A549 (cell line): ENCODE measurements at regions not wholly inside any gene's neighbourhood (a gene's known extent, or its start where the extent isn't known, plus 50 kb on each side); places are given as distances from the start of the nearest gene placed in this dataset.

Experiments used
- ATAC-seq, 2 experiments: fragments of 200-7000 bp in 1 of 2; fragments of >200 bp in 1 of 2; cut with Nextera tagmentation in 1 of 2; cut with Tn5 transposase in 1 of 2; 3 replicates each; pipeline versions ENCODE4 v1.8.0 to v1.9.1; 2018 to 2020; ENCODE audit warnings: mild to moderate bottlenecking in 1 of 2, moderate library complexity in 1 of 2
- CTCF ChIA-PET: fragments of 300-600 bp; sonication (Branson Sonifier 250); formaldehyde crosslinking; extraction: SDS; loops from one replicate; lab custom pipeline; 2021; ENCODE audit warnings: antibody characterized with exemption, inconsistent platforms; lab: Yijun Ruan, JAX
- POLR2A ChIA-PET: fragments of 350-600 bp; formaldehyde crosslinking; extraction: SDS; loops from one replicate; lab custom pipeline; 2021; ENCODE audit warnings: antibody characterized with exemption, inconsistent platforms; lab: Yijun Ruan, JAX
- DNase-seq, 2 experiments: peaks; one replicate each; pipeline versions ENCODE4 v3.0.0 to v3.0.0-alpha.2; 2011 to 2016; ENCODE audit warnings: low read depth in 1 of 2, low spot score in 1 of 2
- FAIRE-seq: peaks from 2 replicates; lab custom pipeline; 2011; peaks lifted over from hg19 to GRCh38; lab: Jason Lieb, UNC
- H3K27ac ChIP-seq, 2 experiments: fragments of >200 bp; sonication (Bioruptor Twin); formaldehyde crosslinking; 3 replicates each; pipeline ENCODE4 v1.5.1; 2016 to 2017
- H3K4me1 ChIP-seq: fragments of >200 bp; sonication (Bioruptor Twin); formaldehyde crosslinking; 3 replicates; pipeline ENCODE4 v1.6.1; 2016
- H3K4me2 ChIP-seq: fragments of >200 bp; sonication (Bioruptor Twin); formaldehyde crosslinking; 3 replicates; pipeline ENCODE4 v1.6.1; 2016
- H3K4me3 ChIP-seq: fragments of >200 bp; sonication (Bioruptor Twin); formaldehyde crosslinking; 3 replicates; pipeline ENCODE4 v1.5.1; 2016
- H3K9me3 ChIP-seq: fragments of >200 bp; sonication (Bioruptor Twin); formaldehyde crosslinking; 3 replicates; pipeline ENCODE4 v1.6.1; 2016
- CHD4 ChIP-seq: fragments of 200-600 bp; sonication (generic); IDR thresholded peaks from 2 replicates; pipeline ENCODE4 v1.6.1; 2016; ENCODE audit warnings: antibody characterized with exemption, mild to moderate bottlenecking, borderline replicate concordance
- EHMT2 ChIP-seq: fragments of 200-600 bp; sonication (generic); IDR thresholded peaks from 2 replicates; pipeline ENCODE4 v1.6.1; 2016; ENCODE audit warnings: antibody characterized with exemption, low read depth, mild to moderate bottlenecking, moderate library complexity
- EP300 ChIP-seq, 2 experiments: fragments of >200 bp; sonication (Bioruptor Twin); formaldehyde crosslinking; IDR thresholded peaks; 2 replicates in 1 of 2; 3 replicates in 1 of 2; pipeline ENCODE4 v1.6.1; 2016 to 2017
- FOSB ChIP-seq: fragments of 250-450 bp; sonication (Bioruptor Pico); IDR thresholded peaks from 2 replicates; pipeline ENCODE4 v1.5.0; 2020; ENCODE audit warnings: mild to moderate bottlenecking, moderate library complexity
- FOSL2 ChIP-seq, 2 experiments: fragments of 450-650 bp in 1 of 2; fragments of >200 bp in 1 of 2; sonication (Bioruptor Twin) in 1 of 2; formaldehyde crosslinking; IDR thresholded peaks; 2 replicates each; pipeline versions ENCODE4 v1.5.0 to v1.6.1; 2016 to 2020; ENCODE audit warnings: mild to moderate bottlenecking in 1 of 2, moderate library complexity in 1 of 2
- FOXS1 ChIP-seq: fragments of 250-450 bp; sonication (Bioruptor Pico); IDR thresholded peaks from 2 replicates; pipeline ENCODE4 v1.5.0; 2020; ENCODE audit warnings: mild to moderate bottlenecking, moderate library complexity
- HDAC2 ChIP-seq: fragments of 200-600 bp; sonication (generic); IDR thresholded peaks from 2 replicates; pipeline ENCODE4 v1.6.1; 2016
- HMGXB4 ChIP-seq: fragments of 250-450 bp; sonication (Bioruptor Pico); IDR thresholded peaks from 2 replicates; pipeline ENCODE4 v1.5.0; 2021; ENCODE audit warnings: mild to moderate bottlenecking, moderate library complexity, borderline replicate concordance
- JUN ChIP-seq, 2 experiments: fragments of >200 bp; sonication (Bioruptor Twin); formaldehyde crosslinking; IDR thresholded peaks; 2 replicates in 1 of 2; 3 replicates in 1 of 2; pipeline ENCODE4 v1.6.1; 2016 to 2017
- MAFK ChIP-seq: fragments of 450-650 bp; IDR thresholded peaks from 2 replicates; pipeline ENCODE4 v1.6.1; 2014; ENCODE audit not compliant: partially characterized antibody
- MAZ ChIP-seq: fragments of 150-350 bp; IDR thresholded peaks from 2 replicates; pipeline ENCODE4 v1.6.1; 2014; ENCODE audit warnings: antibody characterized with exemption, low read depth, low read length, borderline replicate concordance
- MYC ChIP-seq: IDR thresholded peaks from 2 replicates; pipeline ENCODE4 v1.6.1; 2012; ENCODE audit warnings: mild to moderate bottlenecking, inconsistent platforms, low read length, improper control_type of control experiment, borderline replicate concordance
- NR3C1 ChIP-seq: fragments of >200 bp; sonication (Bioruptor Twin); formaldehyde crosslinking; IDR thresholded peaks from 3 replicates; pipeline ENCODE4 v1.6.1; 2017
- RARB ChIP-seq: fragments of 250-450 bp; sonication (Bioruptor Pico); IDR thresholded peaks from 2 replicates; pipeline ENCODE4 v1.8.0; 2021; ENCODE audit warnings: mild to moderate bottlenecking, moderate library complexity
- RNF2 ChIP-seq: fragments of 200-600 bp; sonication (generic); IDR thresholded peaks from 2 replicates; pipeline ENCODE4 v1.6.1; 2016; ENCODE audit warnings: low read depth, mild to moderate bottlenecking, antibody characterized with exemption, moderate library complexity, borderline replicate concordance
- SREBF2 ChIP-seq: fragments of 450-650 bp; IDR thresholded peaks from 2 replicates; pipeline ENCODE4 v1.6.1; 2014; ENCODE audit warnings: mild to moderate bottlenecking, moderate library complexity
- USF2 ChIP-seq: fragments of 450-650 bp; IDR thresholded peaks from 2 replicates; pipeline ENCODE4 v1.6.1; 2014; ENCODE audit warnings: antibody characterized with exemption
- ZNF302 ChIP-seq: fragments of 250-450 bp; sonication (Bioruptor Pico); IDR thresholded peaks from 2 replicates; pipeline ENCODE4 v1.9.0; 2021; ENCODE audit warnings: inconsistent platforms, mild to moderate bottlenecking, moderate library complexity
- WGBS: methylation state at CpG from one replicate; pipeline ENCODE4 v1.1.6; 2017; ENCODE audit errors: missing lambda C conversion rate; 5-methylcytosine and 5-hydroxymethylcytosine counted together
- TF ChIP-seq, protein P1 (sequence below): IDR thresholded peaks from 2 replicates; pipeline ENCODE4 v1.6.1; 2012

GRCh38 chr6:153780011-153780410 lies 259.0 kb upstream of the OPRM1 start:
- no peak overlapping the region for H3K4me2 ChIP-seq
- no peak overlapping the region for H3K27ac ChIP-seq
- no peak for DNase-seq
- H3K4me3 ChIP-seq: no peak overlapping the region
- CTCF ChIA-PET: no interaction called here
- no peak for FAIRE-seq
- 8% methylated on average over 1 of the region's 1 CpG for WGBS
- H3K9me3 ChIP-seq: no peaks in the 10 kb centered on the region
- no peak for ATAC-seq
- no peaks in the 10 kb centered on the region for H3K4me1 ChIP-seq
- POLR2A ChIA-PET: no interaction called here
- TF ChIP-seq JUN (IDR thresholded peaks at IDR 0.05) (no peak), SREBF2 (no peak), MYC (no peak), RARB (CRISPR knock-in tag) (no peak), EP300 (IDR thresholded peaks at IDR 0.05) (no peak), CHD4 (no peak), HMGXB4 (CRISPR knock-in tag) (no peak), HDAC2 (no peak)
- TF ChIP-seq, protein P1, sequence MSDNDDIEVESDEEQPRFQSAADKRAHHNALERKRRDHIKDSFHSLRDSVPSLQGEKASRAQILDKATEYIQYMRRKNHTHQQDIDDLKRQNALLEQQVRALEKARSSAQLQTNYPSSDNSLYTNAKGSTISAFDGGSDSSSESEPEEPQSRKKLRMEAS: no peak

DNA sequence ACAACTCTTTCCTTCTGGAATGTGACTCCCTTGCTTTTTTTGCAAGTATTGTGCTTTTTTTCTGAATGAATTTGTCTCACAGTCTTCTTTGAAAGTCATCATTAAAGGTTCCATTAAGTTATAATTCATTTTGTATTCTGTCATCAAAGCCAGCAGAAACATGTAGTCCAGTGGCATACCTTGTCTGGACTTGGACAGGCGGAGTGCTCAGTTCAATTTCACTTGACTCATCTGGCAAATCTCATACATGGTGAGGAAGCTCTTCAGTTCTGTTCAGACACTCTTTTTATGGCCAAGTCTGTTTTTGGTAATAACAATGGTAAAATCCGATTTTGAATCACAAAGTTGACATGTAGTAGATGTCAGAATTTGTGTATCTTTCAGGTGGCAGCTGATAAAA lies 260.8 kb upstream of the OPRM1 start:
- H3K4me2 ChIP-seq: no peak overlapping the region
- no peak for FAIRE-seq
- TF ChIP-seq ZNF302 (CRISPR knock-in tag) (no peak), RNF2 (no peak), FOXS1 (CRISPR knock-in tag) (no peak)
- TF ChIP-seq, protein P1: no peak
- no peak for DNase-seq
- H3K9me3 ChIP-seq: no peaks in the 10 kb centered on the region
- POLR2A ChIA-PET: no interaction called here
- WGBS: 17% methylated on average over 2 of the region's 2 CpGs
- no peak for ATAC-seq
- H3K4me3 ChIP-seq: no peak overlapping the region
- no peak overlapping the region for H3K27ac ChIP-seq
- CTCF ChIA-PET: no interaction called here
- H3K4me1 ChIP-seq: no peaks in the 10 kb centered on the region

DNA sequence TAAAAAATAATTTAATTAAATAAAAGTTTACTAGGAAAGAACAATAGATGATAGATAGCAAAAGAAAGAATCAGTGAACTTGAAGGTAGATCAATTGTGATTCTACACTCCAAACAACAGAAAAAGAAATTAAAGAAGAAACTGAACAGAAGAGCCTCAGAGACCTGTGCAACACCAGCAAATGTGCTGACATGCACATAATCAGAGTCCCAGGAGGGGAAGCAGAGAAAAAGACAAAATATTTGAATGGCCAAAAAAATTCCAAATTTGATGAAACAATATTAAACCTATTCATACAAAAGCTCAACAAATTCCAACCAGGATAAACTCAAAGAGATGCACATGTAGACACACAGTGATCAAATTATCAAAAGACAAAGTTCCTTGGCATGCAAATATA lies 267.5 kb upstream of the OPRM1 start:
- POLR2A ChIA-PET: no interaction called here
- FAIRE-seq (no peak), ATAC-seq (no peak), DNase-seq (no peak)
- Histone ChIP-seq H3K27ac (no peak overlapping the region), H3K4me1 (no peaks in the 10 kb centered on the region), H3K9me3 (no peaks in the 10 kb centered on the region), H3K4me3 (no peak overlapping the region), H3K4me2 (no peak overlapping the region)
- TF ChIP-seq MAFK (peak; percentile 48), NR3C1 (no peak)
- CTCF ChIA-PET: no interaction called here

GRCh38 chr6:153767127-153767526 lies 271.9 kb upstream of the OPRM1 start:
- no peak for DNase-seq
- H3K4me1 ChIP-seq: no peaks in the 10 kb centered on the region
- POLR2A ChIA-PET: no interaction called here
- H3K4me3 ChIP-seq: no peak overlapping the region
- no peak overlapping the region for H3K4me2 ChIP-seq
- H3K9me3 ChIP-seq: no peaks in the 10 kb centered on the region
- no peak for ATAC-seq
- 68% methylated on average over 5 of the region's 5 CpGs for WGBS
- TF ChIP-seq EHMT2 (no peak), FOSL2 (IDR thresholded peaks at IDR 0.05) (no peak), FOSL2 (CRISPR knock-in tag; IDR thresholded peaks at IDR 0.05) (no peak), FOSB (CRISPR knock-in tag) (no peak), USF2 (no peak), MAFK (no peak), MAZ (no peak)
- TF ChIP-seq, all 56 proteins: peak for 0
- no peak for FAIRE-seq
- CTCF ChIA-PET: no interaction called here
- no peak overlapping the region for H3K27ac ChIP-seq
